OCI-LY3 (cell line): ENCODE measurements at regions not wholly inside any gene's neighbourhood (a gene's known extent, or its start where the extent isn't known, plus 50 kb on each side); places are given as distances from the start of the nearest gene placed in this dataset.

Source experiments
- CTCF ChIP-seq: fragments of 200-600, 300-600 bp; sonication (generic); IDR thresholded peaks from 2 replicates; pipeline ENCODE4 v1.5.1; 2014; ENCODE audit warnings: antibody characterized with exemption, low read length, low read depth
- EZH2phosphoT487 ChIP-seq: fragments of 200-600 bp; shearing (Covaris generic); IDR thresholded peaks from 2 replicates; pipeline ENCODE4 v1.6.1; 2018; ENCODE audit warnings: antibody characterized with exemption, mixed run types, low read depth

- TF ChIP-seq EZH2phosphoT487: no peak
- TF ChIP-seq CTCF: no peak
Observed at GRCh38 chr3:103393395-103394186, 958.8 kb downstream of the ZPLD1 start.
